ENCODE measurements at regions not wholly inside any gene's neighbourhood (a gene's known extent, or its start where the extent isn't known, plus 50 kb on each side); places are given as distances from the start of the nearest gene placed in this dataset.

DNA sequence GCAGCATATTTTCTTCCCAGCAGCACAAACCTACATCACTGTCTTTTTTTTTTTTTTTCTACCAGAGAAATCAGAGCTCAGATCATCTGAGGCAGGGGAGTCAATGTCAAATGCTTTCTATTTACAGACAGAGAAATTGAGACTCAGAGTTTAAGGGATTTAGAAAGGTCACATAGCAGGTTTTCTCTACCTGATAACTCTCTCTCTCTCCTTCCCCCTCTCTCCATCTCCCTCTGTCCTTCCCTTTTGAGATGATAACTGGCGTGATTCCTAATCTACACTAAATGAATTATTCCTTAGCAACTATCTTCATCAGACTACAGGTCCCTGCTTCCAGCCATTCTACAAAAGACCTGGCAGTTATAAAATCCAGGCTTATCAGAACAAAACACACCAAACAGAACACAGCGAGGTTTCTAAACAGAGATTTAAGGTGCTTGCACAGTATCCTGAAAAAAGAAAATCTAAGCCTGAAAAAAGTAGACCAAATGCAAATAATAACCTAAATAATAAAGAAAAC is 161.6 kb upstream of the PKDCC start:
- no peak for TF ChIP-seq POLR2A (IDR thresholded peaks at IDR 0.05)
- TF ChIP-seq, protein P1, sequence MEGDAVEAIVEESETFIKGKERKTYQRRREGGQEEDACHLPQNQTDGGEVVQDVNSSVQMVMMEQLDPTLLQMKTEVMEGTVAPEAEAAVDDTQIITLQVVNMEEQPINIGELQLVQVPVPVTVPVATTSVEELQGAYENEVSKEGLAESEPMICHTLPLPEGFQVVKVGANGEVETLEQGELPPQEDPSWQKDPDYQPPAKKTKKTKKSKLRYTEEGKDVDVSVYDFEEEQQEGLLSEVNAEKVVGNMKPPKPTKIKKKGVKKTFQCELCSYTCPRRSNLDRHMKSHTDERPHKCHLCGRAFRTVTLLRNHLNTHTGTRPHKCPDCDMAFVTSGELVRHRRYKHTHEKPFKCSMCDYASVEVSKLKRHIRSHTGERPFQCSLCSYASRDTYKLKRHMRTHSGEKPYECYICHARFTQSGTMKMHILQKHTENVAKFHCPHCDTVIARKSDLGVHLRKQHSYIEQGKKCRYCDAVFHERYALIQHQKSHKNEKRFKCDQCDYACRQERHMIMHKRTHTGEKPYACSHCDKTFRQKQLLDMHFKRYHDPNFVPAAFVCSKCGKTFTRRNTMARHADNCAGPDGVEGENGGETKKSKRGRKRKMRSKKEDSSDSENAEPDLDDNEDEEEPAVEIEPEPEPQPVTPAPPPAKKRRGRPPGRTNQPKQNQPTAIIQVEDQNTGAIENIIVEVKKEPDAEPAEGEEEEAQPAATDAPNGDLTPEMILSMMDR (IDR thresholded peaks at IDR 0.05) = no peak

Data from thyroid gland (tissue), 4 donors.